SK-N-SH (cell line): ENCODE measurements at regions not wholly inside any gene's neighbourhood (a gene's known extent, or its start where the extent isn't known, plus 50 kb on each side); places are given as distances from the start of the nearest gene placed in this dataset.

Source experiments
- small RNA-seq, 7 experiments: library from RNA; depleted of rRNA; stranded (forward); fragments of <200 nt; gene quantifications; one replicate each; pipeline ENCODE3, GENCODE V24; 2012

Small RNA genes lying in the stretch of these regions (small RNA-seq; reads per million reads assigned to genes)
- gene AC002075.2, result 0 reads per million in 7 experiments
- gene MIR4652, result 0 reads per million in 7 experiments
